BJ (cell line): ENCODE measurements at regions not wholly inside any gene's neighbourhood (a gene's known extent, or its start where the extent isn't known, plus 50 kb on each side); places are given as distances from the start of the nearest gene placed in this dataset.

ENCODE experiments used
- CTCF ChIA-PET: fragments of 350-600 bp; formaldehyde crosslinking; extraction: SDS; loops from one replicate; lab custom pipeline; 2021; ENCODE audit warnings: antibody characterized with exemption, inconsistent platforms; lab: Yijun Ruan, JAX
- POLR2A ChIA-PET: fragments of 300-600 bp; sonication (Branson Sonifier 250); formaldehyde crosslinking; extraction: SDS; loops from one replicate; lab custom pipeline; 2021; ENCODE audit warnings: antibody characterized with exemption; lab: Charles Lee
- DNase-seq: peaks from one replicate; pipeline ENCODE4 v3.0.0-alpha.2; 2011; ENCODE audit warnings: low read depth
- H3K27me3 ChIP-seq: 2 replicates; pipeline ENCODE4 v1.6.0; 2011; ENCODE audit warnings: low read length; ENCODE audit not compliant: control insufficient read depth, insufficient read depth
- H3K36me3 ChIP-seq: 2 replicates; pipeline ENCODE4 v1.5.1; 2011; ENCODE audit warnings: low read length; ENCODE audit not compliant: control insufficient read depth, insufficient read depth
- H3K4me3 ChIP-seq: 2 replicates; pipeline ENCODE4 v1.5.1; 2011; ENCODE audit warnings: low read depth, mild to moderate bottlenecking, control low read depth, low read length
- CTCF ChIP-seq: IDR thresholded peaks from 2 replicates; pipeline ENCODE4 v1.5.1; 2011; ENCODE audit warnings: low read depth, mild to moderate bottlenecking, control low read depth, inconsistent platforms, low read length, moderate library complexity; ENCODE audit not compliant: insufficient read depth

- TF ChIP-seq CTCF, result no peak
- ChIA-PET CTCF (no interaction called here), POLR2A (no interaction called here)
- H3K36me3 ChIP-seq, result no peaks in the 10 kb centered on the region
- no peaks in the 10 kb centered on the region for H3K27me3 ChIP-seq
- no peak overlapping the region for H3K4me3 ChIP-seq
- no peak for DNase-seq
Observed at GRCh38 chr4:161003418-161004057, 1160.3 kb downstream of the FSTL5 start.

GRCh38 chr4:161005746-161006145, 1158.1 kb downstream of the FSTL5 start:
- no peak for DNase-seq
- ChIA-PET POLR2A (no interaction called here), CTCF (no interaction called here)
- Histone ChIP-seq H3K36me3 (no peaks in the 10 kb centered on the region), H3K4me3 (no peak overlapping the region), H3K27me3 (no peaks in the 10 kb centered on the region)
- TF ChIP-seq CTCF, result no peak

GRCh38 chr4:161008527-161008926, 1155.3 kb downstream of the FSTL5 start:
- TF ChIP-seq CTCF, result no peak
- no peaks in the 10 kb centered on the region for H3K27me3 ChIP-seq
- no peak overlapping the region for H3K4me3 ChIP-seq
- no peak for DNase-seq
- ChIA-PET POLR2A (no interaction called here), CTCF (no interaction called here)
- no peaks in the 10 kb centered on the region for H3K36me3 ChIP-seq

GRCh38 chr4:161010227-161010626, 1153.6 kb downstream of the FSTL5 start:
- ChIA-PET POLR2A (no interaction called here), CTCF (no interaction called here)
- H3K27me3 ChIP-seq, result no peaks in the 10 kb centered on the region

More at GRCh38 chr4:161010227-161010626, 1153.6 kb downstream of the FSTL5 start:
- DNase-seq, result no peak
- Histone ChIP-seq H3K36me3 (no peaks in the 10 kb centered on the region), H3K4me3 (no peak overlapping the region)
- no peak for TF ChIP-seq CTCF
